Caki2 (cell line): ENCODE measurements at regions not wholly inside any gene's neighbourhood (a gene's known extent, or its start where the extent isn't known, plus 50 kb on each side); places are given as distances from the start of the nearest gene placed in this dataset.

Experiments
- DNase-seq: peaks from one replicate; pipeline ENCODE4 v3.0.0-alpha.2; 2015; ENCODE audit warnings: low read depth
- in situ Hi-C: cut with HindIII; loops from 2 replicates; pipeline ENCODE4 v1.10.0; 2016; ENCODE audit warnings: low sequenced_read_pairs, low pct_unique_long_range_greater_than_20kb, mixed read lengths

DNA sequence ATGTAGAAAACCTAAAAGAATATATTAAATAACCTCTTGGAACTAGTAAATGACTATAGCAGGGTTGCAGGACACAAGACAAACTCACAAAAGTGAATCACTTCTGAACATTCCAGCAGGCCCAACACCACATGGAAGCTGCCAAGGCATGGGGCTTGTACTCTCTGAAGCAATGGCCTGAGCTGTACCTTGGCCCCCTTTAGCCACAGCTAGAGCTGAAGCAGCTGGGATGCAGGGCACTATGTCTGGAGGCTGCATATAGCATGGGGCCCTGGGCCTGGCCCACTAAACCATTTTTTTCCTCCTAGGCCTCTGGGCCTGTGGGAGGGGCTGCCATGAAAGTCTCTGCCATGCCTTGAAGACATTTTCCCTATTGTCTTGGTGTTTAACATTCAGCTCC is 1067.3 kb downstream of the LRFN5 start:
- DNase-seq, result no peak
- in situ Hi-C loops, result no loop called here

DNA sequence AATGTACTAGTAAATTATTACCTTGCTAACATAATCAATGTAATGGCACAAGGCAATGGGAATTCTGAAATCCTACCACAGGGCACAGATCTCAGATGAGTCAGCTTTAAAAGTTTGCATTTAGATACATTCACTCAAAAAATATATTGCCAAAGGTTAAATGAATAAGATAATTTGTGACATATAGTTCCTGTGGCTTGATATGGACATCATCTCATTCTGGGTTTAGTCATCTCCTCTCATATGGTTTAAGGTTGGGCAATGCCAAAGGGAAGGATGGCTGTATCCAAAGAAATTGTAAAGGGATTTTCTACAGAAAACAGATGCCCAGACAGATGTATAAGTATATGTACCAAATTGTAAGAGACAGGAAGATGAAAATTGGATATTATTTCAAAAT is 1065.0 kb downstream of the LRFN5 start:
- no peak for DNase-seq
- in situ Hi-C loops, result no loop called here

DNA sequence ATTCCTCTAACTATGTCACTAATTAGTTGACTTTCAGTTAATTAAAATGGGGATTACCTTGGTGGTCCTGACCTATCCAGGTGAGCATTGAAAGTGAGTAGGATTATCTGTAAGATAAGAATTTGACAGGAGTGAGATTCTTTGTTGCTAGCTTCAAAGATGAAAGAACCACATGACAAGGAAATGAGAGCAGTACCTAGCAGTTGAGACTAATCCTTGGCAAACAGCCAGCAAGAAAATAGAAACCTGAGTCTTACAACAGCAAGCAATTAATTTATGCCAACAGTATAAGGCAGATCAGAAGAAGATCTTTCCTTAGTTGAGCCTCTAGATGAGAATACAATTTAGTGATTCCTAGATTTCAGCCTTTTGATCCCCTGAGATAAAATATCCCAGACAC is 1058.4 kb downstream of the LRFN5 start:
- no peak for DNase-seq
- in situ Hi-C loops, result no loop called here

DNA sequence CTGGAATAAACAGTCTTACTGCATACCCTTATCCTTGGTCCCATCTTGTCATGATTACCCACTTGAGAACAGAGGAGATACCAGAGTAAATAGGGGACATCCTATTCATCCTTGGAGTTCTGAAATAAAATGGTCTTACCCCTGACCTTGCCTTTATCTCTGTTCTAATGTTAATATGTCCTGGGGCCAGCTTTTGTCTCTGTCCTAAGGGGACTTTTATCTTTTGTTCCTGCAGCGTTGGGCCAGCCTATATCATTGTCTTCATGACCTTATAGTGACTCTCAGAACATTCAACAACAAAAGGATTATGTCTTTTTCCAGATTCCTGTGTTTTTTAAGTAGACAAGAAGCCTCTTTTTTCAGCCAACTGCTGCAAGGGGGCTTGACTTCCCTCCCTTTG is 1057.5 kb downstream of the LRFN5 start:
- DNase-seq, result no peak
- in situ Hi-C loops, result no loop called here

DNA sequence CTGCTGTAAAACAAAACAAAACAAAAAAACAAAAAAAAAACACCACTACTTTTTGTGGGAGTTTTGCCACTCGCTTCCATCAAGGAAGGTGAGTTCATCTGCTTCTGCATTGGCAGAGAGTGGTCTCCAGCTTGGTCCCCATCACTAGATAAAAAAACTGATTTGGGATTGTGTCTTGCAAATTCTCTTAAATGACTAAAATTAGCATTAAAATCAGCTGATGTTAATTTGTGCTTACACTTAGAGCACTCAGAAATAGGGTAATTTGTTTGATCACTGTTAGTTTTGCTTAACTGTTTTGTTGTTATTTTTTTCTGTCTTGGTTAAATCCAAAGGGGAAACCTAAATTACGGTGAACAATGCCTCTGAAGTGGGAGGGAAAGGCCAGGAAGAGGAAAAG is 1048.0 kb downstream of the LRFN5 start:
- in situ Hi-C loops, result no loop called here

DNA sequence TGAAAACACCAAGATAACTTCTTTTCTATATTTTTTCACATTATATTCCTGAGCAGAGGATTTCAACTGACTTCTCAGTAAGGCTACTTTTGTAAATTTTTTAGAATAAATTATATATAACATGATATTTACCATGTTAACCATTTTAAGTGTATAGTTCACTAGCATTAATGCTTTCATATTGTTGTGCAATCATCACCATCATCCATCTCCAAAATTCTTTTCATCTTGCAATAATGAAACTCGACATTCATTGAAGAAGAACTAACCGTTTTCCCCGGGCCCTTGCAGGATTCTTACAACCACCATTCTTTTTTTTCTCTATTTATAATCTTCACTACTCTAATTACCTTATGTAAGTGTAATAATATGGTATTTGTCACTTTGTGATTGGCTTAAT is 1036.1 kb downstream of the LRFN5 start:
- in situ Hi-C loops, result no loop called here
- DNase-seq, result no peak

More for the DNA sequence above, 1048.0 kb downstream of the LRFN5 start:
- DNase-seq, result no peak

DNA sequence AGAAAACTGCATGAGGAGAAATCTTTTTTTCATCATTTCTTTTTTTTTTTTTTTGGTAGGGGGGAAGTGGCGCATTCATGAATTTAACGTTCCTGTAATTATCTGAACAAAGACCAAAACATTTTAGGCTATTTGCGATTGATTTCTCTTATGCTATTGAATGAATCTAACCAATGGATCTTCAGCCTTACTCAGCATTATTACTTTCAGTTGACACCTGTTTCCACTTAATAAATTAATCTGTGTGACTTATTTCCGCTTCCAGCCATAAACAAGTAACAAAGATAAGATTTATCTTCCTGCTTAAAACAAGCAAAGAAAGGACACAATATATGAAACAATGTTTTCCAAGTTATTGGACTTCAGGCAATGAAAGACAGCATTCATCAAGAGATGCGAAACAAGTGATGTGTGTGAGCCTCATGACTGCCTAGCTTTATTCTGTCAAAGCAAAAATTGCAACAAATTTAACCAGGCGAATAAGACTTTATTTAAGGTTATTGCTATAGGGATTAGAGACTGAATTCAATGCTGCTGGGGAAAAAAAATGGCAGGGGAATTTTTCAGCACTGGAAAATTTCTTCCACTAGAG is 1026.9 kb downstream of the LRFN5 start:
- in situ Hi-C loops, result no loop called here
- no peak for DNase-seq

DNA sequence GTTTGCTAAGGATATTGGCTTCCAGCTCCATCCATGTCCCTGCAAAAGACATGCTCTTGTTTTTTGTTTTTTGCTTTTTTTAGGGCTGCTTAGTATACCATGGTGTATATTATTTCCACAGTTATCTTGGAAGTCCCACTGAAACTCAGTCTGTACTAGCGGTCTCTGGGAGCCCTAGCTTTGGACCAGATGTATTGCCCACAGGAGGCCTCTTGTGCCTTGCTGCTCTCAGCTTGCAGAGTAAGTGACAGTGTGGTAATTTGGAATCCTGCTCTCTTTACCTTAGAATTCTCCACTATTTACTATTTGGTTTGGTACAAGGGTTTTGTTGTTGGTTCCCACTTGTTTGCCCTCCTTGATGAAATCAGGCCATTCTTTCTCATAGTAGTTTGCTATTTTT is 1022.9 kb downstream of the LRFN5 start:
- in situ Hi-C loops, result no loop called here
- DNase-seq, result no peak

DNA sequence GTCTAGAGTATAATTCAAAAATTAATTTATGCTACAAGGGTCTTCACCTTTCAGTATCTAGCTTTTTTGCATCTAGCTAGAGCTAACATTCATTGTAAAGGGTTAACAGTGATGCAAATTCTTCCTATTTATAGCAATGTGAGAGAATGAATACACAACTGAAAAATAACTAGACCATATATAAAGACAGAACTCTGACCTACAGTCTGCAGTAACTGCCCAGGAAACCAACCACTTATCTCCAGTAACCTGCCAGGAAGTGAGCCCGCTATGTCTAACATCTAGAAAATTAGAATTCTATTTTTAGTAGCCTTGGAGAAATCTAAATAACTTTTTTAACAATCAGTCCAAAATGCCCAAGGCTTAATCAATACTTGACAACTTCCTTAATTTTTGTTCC is 1021.9 kb downstream of the LRFN5 start:
- in situ Hi-C loops, result no loop called here

DNA sequence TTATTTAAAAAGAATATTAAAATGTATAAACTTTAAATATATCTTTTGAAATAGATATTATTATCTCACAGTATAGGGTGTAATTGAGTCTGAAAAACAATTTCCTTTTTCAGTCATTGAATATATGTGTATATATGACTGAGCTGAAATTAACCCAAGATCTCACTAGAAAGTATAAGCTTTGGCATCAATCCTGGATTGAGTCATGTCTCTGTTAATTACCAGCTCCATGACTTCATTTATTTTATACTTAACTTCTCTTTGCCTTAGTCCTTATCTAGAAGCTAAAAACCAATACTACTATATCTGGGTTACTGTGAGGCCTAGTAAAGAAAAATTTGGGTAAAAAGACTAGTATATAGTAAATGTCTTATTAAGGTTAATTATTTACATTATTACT is 1020.3 kb downstream of the LRFN5 start:
- DNase-seq, result no peak
- in situ Hi-C loops, result no loop called here

More for the DNA sequence above, 1021.9 kb downstream of the LRFN5 start:
- no peak for DNase-seq

DNA sequence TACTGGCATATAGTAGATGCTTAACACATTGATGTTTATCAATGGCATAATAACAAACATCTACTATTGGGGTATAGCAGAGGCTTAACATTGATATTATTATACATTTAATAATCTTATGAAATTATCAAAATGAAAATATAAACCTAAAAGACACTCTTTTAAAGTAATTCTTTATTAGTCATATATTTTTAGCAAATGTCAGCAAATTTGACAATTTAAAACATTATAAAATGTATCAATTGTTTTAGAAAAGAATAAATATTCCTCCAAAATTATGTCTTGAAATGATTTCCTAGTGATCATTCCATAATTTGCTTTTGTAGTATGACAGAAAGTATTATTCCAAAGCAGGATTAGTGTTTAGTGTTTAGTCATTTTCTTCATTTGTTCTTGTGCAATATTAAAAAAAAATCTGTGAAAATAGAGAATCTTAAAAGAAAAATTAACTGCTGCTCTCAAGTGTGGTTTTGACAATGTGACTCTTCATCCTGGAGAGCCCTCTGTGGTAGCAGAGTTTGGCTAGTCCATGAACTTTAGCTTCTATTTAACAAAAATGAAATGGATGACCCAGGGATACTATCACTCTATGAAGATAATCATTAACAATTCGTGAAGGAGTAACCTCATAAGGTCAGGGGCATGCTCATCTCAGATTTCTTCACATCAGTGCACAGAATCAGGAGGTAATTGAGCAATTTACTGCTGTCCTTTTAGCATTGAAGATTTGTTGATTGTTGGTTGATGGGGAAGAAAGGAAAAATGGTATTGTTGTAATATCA is 1018.5 kb downstream of the LRFN5 start:
- peak; percentile 27 for DNase-seq
- in situ Hi-C loops, result no loop called here

DNA sequence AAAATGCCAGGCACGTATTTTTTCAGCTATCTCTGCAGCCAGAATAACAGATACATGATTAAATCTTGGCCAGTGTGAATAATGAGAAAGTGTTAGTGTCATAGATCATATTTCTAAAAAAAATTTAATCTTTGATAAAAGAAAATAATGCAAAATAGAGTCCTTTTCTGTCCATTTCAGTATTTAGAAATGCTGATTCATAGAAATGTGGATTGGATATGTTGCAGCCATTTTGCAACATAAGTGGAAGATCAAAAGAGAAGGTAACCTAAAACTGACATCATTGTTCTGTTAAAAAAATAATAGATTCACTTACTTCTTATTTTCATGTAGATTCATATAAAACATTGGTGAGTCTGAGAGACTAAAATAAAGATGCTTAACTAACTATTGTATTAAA is 1010.3 kb downstream of the LRFN5 start:
- in situ Hi-C loops, result no loop called here
- DNase-seq, result no peak

DNA sequence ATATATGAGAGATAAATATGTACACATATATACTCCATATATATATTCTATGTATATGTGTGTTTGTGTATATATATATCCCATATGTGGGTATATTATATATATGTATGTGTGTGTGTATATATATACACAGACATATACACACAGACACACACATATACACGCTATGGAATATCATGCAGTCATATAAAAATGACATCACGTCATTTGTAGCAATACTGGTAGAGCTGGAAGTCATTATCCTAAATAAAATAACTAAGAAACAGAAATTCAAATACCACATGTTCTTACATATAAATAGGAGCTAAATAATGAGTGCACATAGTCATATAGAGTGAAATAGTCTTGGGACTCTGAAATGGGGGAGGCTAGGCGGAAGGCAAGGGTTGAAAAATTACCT is 1000.2 kb downstream of the LRFN5 start:
- in situ Hi-C loops, result no loop called here
- no peak for DNase-seq

DNA sequence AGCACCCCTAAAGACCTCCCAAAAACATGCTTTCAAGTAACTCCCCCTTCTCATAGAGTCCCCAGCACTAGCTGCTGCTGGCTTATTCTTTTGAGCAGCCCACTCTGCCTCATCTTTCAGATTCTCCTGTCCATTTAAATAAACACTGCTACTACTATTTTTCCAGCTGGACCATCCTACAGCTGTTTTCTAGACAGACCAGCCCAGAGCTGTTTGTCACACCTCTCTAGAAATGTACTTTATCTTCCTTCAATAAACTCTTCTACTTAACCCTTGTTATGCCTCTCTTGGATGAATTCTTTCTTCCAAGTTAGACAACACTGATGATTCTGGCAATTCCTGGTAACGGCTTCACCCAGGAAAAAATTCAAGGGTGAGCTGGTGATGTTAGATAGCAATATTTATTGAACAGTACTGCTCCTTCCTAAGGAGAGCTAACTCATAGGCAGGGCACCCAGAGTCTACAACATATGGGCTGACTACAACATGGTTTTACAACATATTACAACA is 995.7 kb downstream of the LRFN5 start:
- in situ Hi-C loops, result no loop called here
- no peak for DNase-seq

DNA sequence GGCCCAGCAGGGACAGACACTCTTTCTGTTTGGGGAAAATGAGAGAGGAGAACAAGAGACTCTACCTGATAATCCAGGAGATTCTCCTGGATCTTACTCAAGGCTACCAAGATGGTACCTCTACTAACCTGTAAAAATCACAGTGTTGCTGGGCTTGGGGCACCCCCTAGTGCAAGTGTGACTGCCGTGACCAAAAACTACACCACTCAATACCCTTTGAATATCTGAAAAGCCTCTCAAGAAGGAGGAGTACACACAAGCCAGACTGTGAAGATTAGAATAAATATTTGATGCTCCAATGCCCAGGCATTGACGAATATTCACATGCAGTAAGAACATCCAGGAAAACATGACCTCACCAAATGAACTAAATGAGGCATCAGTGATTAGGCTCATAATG is 965.4 kb downstream of the LRFN5 start:
- in situ Hi-C loops, result no loop called here
- DNase-seq, result no peak

DNA sequence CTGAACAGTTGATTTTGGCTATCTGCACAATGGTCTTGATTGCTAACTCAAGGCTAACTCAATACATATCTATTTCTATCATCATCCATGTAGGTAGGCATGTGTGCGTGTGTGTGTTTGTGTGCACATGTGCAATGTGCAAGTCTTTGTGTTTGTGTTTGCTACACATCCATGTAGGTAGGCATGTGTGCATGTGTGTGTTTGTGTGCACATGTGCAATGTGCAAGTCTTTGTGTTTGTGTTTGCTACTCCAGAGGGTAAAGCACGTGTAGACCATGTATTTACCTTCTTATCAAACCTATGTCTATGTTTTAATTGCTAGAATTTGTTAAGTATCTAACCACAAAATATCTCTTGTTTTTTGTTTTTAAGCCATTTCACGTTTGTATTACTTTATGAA is 962.6 kb downstream of the LRFN5 start:
- DNase-seq, result no peak
- in situ Hi-C loops, result no loop called here

DNA sequence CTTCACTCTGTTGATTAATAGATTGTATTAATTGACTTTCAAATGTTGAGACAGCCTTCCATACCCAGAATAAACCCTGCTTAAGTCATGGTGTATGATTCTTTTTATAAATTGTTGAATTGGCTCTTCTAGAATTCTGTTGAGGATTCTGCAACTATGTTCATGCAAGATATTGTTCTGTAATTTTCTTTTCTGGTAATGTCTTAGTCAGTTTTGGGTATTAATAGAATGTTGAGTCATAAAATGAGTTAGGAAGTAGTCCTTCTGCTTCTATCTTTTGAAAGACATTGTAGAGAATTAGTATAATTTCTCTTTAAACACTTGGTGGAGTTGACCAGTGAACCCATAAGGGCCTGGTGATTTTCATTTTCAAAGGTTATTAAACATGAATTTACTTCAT is 958.9 kb downstream of the LRFN5 start:
- DNase-seq, result no peak
- in situ Hi-C loops, result no loop called here

DNA sequence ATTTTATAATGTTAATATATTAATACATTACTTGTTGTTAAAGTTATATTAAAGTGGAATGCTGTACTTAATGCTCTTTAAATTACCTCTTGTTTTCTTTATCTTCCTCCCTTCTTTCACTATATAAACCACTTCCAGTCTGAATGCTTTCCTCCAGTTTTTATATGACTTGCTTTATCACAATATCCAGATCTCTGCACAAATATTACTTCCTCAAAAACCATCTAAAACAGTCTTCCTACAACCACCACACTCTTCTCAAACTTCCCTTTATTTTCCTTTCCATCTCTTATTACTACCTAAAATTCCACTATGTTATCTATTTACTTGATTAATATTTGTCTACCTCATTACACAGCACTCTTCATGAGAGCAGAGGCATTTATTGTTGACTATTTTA is 956.6 kb downstream of the LRFN5 start:
- DNase-seq, result no peak
- in situ Hi-C loops, result no loop called here

DNA sequence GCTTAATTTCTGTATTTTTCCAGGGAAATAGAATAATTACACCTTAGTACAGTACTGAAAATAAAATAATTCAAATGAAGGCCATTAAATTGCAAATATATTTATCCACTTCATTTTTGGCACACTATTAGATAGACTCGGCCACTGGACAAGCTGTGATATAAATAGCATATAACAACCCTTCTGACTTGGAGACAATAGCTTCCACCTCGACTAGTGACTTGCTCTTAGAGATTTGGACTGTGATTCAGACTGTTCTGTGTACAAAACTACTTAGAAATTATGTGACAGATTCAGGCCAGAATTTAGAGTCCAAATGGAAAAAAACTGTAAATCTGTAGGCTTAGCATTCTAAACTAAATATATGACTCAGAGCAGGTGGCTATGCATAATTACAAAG is 949.9 kb downstream of the LRFN5 start:
- in situ Hi-C loops, result no loop called here
- no peak for DNase-seq

DNA sequence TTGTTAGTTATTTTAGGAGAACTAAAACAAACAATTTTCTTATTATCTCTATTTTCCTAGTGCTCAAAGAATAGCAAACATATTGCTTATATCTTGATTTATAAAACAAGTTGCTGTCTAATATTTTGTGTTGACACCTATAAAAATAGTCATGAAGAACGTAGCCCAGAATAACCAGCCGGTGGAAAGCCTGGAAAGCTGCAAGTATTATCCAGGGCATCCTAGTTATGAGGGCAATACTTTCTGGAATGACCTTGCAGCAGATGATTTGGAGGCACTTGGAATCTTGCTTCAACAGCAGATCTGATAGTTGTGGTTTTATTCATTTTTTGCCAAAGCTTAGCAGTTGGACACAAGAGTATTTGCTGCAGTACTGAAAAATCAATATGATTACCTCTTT is 948.7 kb downstream of the LRFN5 start:
- DNase-seq, result no peak
- in situ Hi-C loops, result no loop called here
